H1 (cell line): ENCODE measurements at regions not wholly inside any gene's neighbourhood (a gene's known extent, or its start where the extent isn't known, plus 50 kb on each side); places are given as distances from the start of the nearest gene placed in this dataset.

Source experiments
- CTCF ChIA-PET: fragments of 300-600 bp; sonication (Branson Sonifier 250); formaldehyde crosslinking; loops from one replicate; lab custom pipeline; 2021; ENCODE audit not compliant: partially characterized antibody; lab: Charles Lee
- POLR2A ChIA-PET: fragments of 300-600 bp; sonication (Branson Sonifier 250); formaldehyde crosslinking; loops from one replicate; lab custom pipeline; 2021; ENCODE audit warnings: inconsistent platforms; ENCODE audit not compliant: partially characterized antibody; lab: Charles Lee
- DNase-seq, 2 experiments: peaks; one replicate each; pipeline versions ENCODE4 v3.0.0 to v3.0.0-alpha.2; 2010 to 2022; ENCODE audit warnings: low spot score in 2 of 2, low read depth in 1 of 2, mixed read lengths in 1 of 2
- FAIRE-seq: peaks from 2 replicates; lab custom pipeline; 2011; peaks lifted over from hg19 to GRCh38; lab: Jason Lieb, UNC
- H2AFZ ChIP-seq: 2 replicates; pipeline ENCODE4 v1.8.1; 2012; ENCODE audit warnings: low read length, inconsistent platforms
- H2AK5ac ChIP-seq: 2 replicates; pipeline ENCODE4 v1.6.1; 2013; ENCODE audit warnings: low read depth, low read length
- H2BK120ac ChIP-seq: replicated peaks from 2 replicates; pipeline ENCODE3; 2013; ENCODE audit warnings: low read depth, low read length, inconsistent platforms
- H2BK12ac ChIP-seq: 2 replicates; pipeline ENCODE4 v1.6.1; 2013; ENCODE audit warnings: low read depth, low read length
- H2BK15ac ChIP-seq: 2 replicates; pipeline ENCODE4 v1.6.1; 2013; ENCODE audit warnings: low read length
- H2BK20ac ChIP-seq: 2 replicates; pipeline ENCODE4 v1.6.1; 2013; ENCODE audit warnings: low read length
- H2BK5ac ChIP-seq: 2 replicates; pipeline ENCODE4 v1.6.1; 2013; ENCODE audit warnings: low read depth, low read length
- H3K14ac ChIP-seq: 2 replicates; pipeline ENCODE4 v1.6.1; 2013; ENCODE audit warnings: inconsistent platforms; ENCODE audit not compliant: insufficient read length
- H3K18ac ChIP-seq: 2 replicates; pipeline ENCODE4 v1.6.1; 2013; ENCODE audit warnings: low read length; ENCODE audit errors: extremely low read depth
- H3K23ac ChIP-seq: 2 replicates; pipeline ENCODE4 v1.6.1; 2013; ENCODE audit warnings: inconsistent platforms; ENCODE audit not compliant: insufficient read length
- H3K23me2 ChIP-seq: 2 replicates; pipeline ENCODE4 v1.6.1; 2013; ENCODE audit warnings: low read depth, low read length
- H3K27ac ChIP-seq: 2 replicates; pipeline ENCODE4 v1.6.1; 2011; ENCODE audit warnings: low read depth, low read length, inconsistent platforms
- H3K27me3 ChIP-seq, 4 experiments: replicated peaks in 1 of 4; 1 replicate in 1 of 4; 2 replicates in 3 of 4; pipeline versions ENCODE4 v1.6.1 to v1.8.1; 2011 to 2013; ENCODE audit warnings: low read length in 3 of 4, mild to moderate bottlenecking in 3 of 4, inconsistent platforms in 2 of 4, mixed read lengths in 2 of 4, moderate library complexity in 1 of 4; ENCODE audit not compliant: control insufficient read depth in 3 of 4, insufficient read depth in 3 of 4; ENCODE audit errors: extremely low read depth in 1 of 4
- H3K36me3 ChIP-seq, 4 experiments: 2 replicates each; pipeline versions ENCODE4 v1.6.1 to v1.8.1; 2011 to 2013; ENCODE audit warnings: mild to moderate bottlenecking in 4 of 4, low read length in 3 of 4, moderate library complexity in 2 of 4, control low read depth in 1 of 4, inconsistent platforms in 1 of 4; ENCODE audit not compliant: insufficient read depth in 4 of 4, control insufficient read depth in 2 of 4
- H3K4ac ChIP-seq: replicated peaks from 2 replicates; pipeline ENCODE3; 2013; ENCODE audit warnings: low read length, low read depth, mixed read lengths, inconsistent platforms; ENCODE audit not compliant: insufficient read length
- H3K4me1 ChIP-seq, 4 experiments: replicated peaks in 1 of 4; 1 replicate in 1 of 4; 2 replicates in 3 of 4; pipeline versions ENCODE4 v1.6.1 to v1.8.1; 2011 to 2013; ENCODE audit warnings: low read length in 3 of 4, inconsistent platforms in 2 of 4, mixed read lengths in 1 of 4; ENCODE audit not compliant: insufficient read depth in 4 of 4, control insufficient read depth in 3 of 4
- H3K4me2 ChIP-seq, 2 experiments: 2 replicates each; pipeline versions ENCODE4 v1.6.1 to v1.8.1; 2011 to 2013; ENCODE audit warnings: low read depth in 2 of 2, low read length in 2 of 2, control low read depth in 1 of 2, inconsistent platforms in 1 of 2, mild to moderate bottlenecking in 1 of 2; ENCODE audit not compliant: insufficient read depth in 1 of 2
- H3K4me3 ChIP-seq, 4 experiments: fragments of 200-600, 300-600 bp in 1 of 4; sonication (generic), shearing (Covaris generic), sonication (Bioruptor Twin) in 1 of 4; 2 replicates each; pipeline versions ENCODE4 v1.5.1 to v1.8.1; 2011 to 2016; ENCODE audit warnings: low read length in 4 of 4, low read depth in 3 of 4, control low read depth in 2 of 4, inconsistent platforms in 2 of 4, mild to moderate bottlenecking in 2 of 4, mixed read lengths in 1 of 4, moderate library complexity in 1 of 4; ENCODE audit not compliant: insufficient read depth in 2 of 4; ENCODE audit errors: extremely low read depth in 1 of 4
- H3K56ac ChIP-seq: replicated peaks from 2 replicates; pipeline ENCODE3; 2013; ENCODE audit warnings: low read depth, mild to moderate bottlenecking, mixed read lengths, low read length, inconsistent platforms; ENCODE audit not compliant: insufficient read length
- H3K79me1 ChIP-seq: 2 replicates; pipeline ENCODE4 v1.6.1; 2013; ENCODE audit warnings: low read depth, low read length, control low read depth
- H3K79me2 ChIP-seq, 2 experiments: 2 replicates each; pipeline versions ENCODE4 v1.6.1 to v1.8.1; 2012 to 2013; ENCODE audit warnings: low read length in 2 of 2, mild to moderate bottlenecking in 2 of 2, inconsistent platforms in 1 of 2; ENCODE audit not compliant: insufficient read depth in 2 of 2, control insufficient read depth in 1 of 2
- H3K9ac ChIP-seq, 4 experiments: replicated peaks in 1 of 4; 1 replicate in 1 of 4; 2 replicates in 3 of 4; pipeline versions ENCODE4 v1.6.1 to v1.8.1; 2011 to 2013; ENCODE audit warnings: low read depth in 3 of 4, low read length in 3 of 4, control low read depth in 2 of 4, mild to moderate bottlenecking in 2 of 4, moderate library complexity in 2 of 4, inconsistent platforms in 1 of 4; ENCODE audit errors: extremely low read depth in 1 of 4
- H3K9me3 ChIP-seq, 2 experiments: 2 replicates each; pipeline versions ENCODE4 v1.6.1 to v1.8.1; 2012 to 2013; ENCODE audit warnings: mild to moderate bottlenecking in 2 of 2, moderate library complexity in 2 of 2, control low read depth in 1 of 2, inconsistent platforms in 1 of 2, low read depth in 1 of 2, low read length in 1 of 2, mixed read lengths in 1 of 2; ENCODE audit not compliant: insufficient read depth in 2 of 2
- H4K20me1 ChIP-seq, 2 experiments: replicated peaks in 1 of 2; 2 replicates each; pipeline versions ENCODE3 to v1.8.1; 2011 to 2013; ENCODE audit warnings: inconsistent platforms in 2 of 2, low read length in 2 of 2, mild to moderate bottlenecking in 1 of 2; ENCODE audit not compliant: insufficient read depth in 2 of 2, control insufficient read depth in 1 of 2
- H4K5ac ChIP-seq: 2 replicates; pipeline ENCODE4 v1.6.1; 2013; ENCODE audit warnings: low read length, low read depth, mixed read lengths, inconsistent platforms; ENCODE audit not compliant: insufficient read length
- H4K8ac ChIP-seq: 2 replicates; pipeline ENCODE4 v1.8.0; 2013; ENCODE audit warnings: mild to moderate bottlenecking, moderate library complexity, low read length, inconsistent platforms; ENCODE audit not compliant: insufficient read depth; ENCODE audit errors: extremely low read depth
- H4K91ac ChIP-seq: replicated peaks from 2 replicates; pipeline ENCODE3; 2013; ENCODE audit warnings: low read length, mixed read lengths, inconsistent platforms; ENCODE audit not compliant: insufficient read length
- BCL11A ChIP-seq, 2 experiments: IDR thresholded peaks; one replicate each; pipeline ENCODE4 v1.6.1; 2011; ENCODE audit warnings: low read depth in 2 of 2, low read length in 2 of 2, mild to moderate bottlenecking in 2 of 2
- BRCA1 ChIP-seq: IDR thresholded peaks from 2 replicates; pipeline ENCODE4 v1.6.1; 2012; ENCODE audit warnings: low read depth, low read length, improper control_type of control experiment
- CBX5 ChIP-seq: fragments of 300-800, 300-1000 bp; sonication (generic); IDR thresholded peaks from 2 replicates; pipeline ENCODE4 v1.7.1; 2016; ENCODE audit warnings: antibody characterized with exemption, low read length, low read depth
- CHD2 ChIP-seq: IDR thresholded peaks from 2 replicates; pipeline ENCODE4 v1.6.1; 2012; ENCODE audit warnings: low read length, improper control_type of control experiment
- CTBP2 ChIP-seq: IDR thresholded peaks from 2 replicates; pipeline ENCODE4 v1.7.0; 2011; ENCODE audit warnings: borderline replicate concordance, mild to moderate bottlenecking, moderate library complexity, mixed read lengths, low read length; ENCODE audit not compliant: insufficient read depth, insufficient read length
- EZH2 ChIP-seq: fragments of 200-600 bp; sonication (generic); IDR thresholded peaks from 2 replicates; pipeline ENCODE4 v1.7.1; 2012; ENCODE audit warnings: low read depth, mild to moderate bottlenecking, moderate library complexity, low read length, inconsistent platforms; ENCODE audit not compliant: severe bottlenecking
- GABPA ChIP-seq: IDR thresholded peaks from 2 replicates; pipeline ENCODE4 v1.6.1; 2011; ENCODE audit warnings: mild to moderate bottlenecking, low read length, moderate library complexity, borderline replicate concordance; ENCODE audit not compliant: insufficient read depth
- HDAC2 ChIP-seq, 2 experiments: fragments of 300-600 bp in 1 of 2; sonication (generic) in 1 of 2; IDR thresholded peaks; 2 replicates each; pipeline ENCODE4 v1.6.1; 2011 to 2012; ENCODE audit warnings: low read depth in 2 of 2, low read length in 2 of 2, mild to moderate bottlenecking in 2 of 2, moderate library complexity in 2 of 2, borderline replicate concordance in 1 of 2, inconsistent platforms in 1 of 2
- JUND ChIP-seq: IDR thresholded peaks from 2 replicates; pipeline ENCODE4 v1.6.1; 2011; ENCODE audit warnings: mild to moderate bottlenecking, improper control_type of control experiment, low read length
- NANOG ChIP-seq: IDR thresholded peaks from 2 replicates; pipeline ENCODE4 v1.6.1; 2011; ENCODE audit warnings: low read length, low read depth, mild to moderate bottlenecking, inconsistent platforms; ENCODE audit not compliant: insufficient read depth, poor library complexity, severe bottlenecking
- PHF8 ChIP-seq: fragments of 200-600 bp; sonication (generic); conservative IDR thresholded peaks from 2 replicates; pipeline ENCODE4 v1.7.1; 2012; ENCODE audit warnings: low read depth, mild to moderate bottlenecking, inconsistent platforms, low read length, moderate library complexity
- RBBP5 ChIP-seq: IDR thresholded peaks from 2 replicates; pipeline ENCODE4 v1.7.1; 2012; ENCODE audit warnings: low read depth, mild to moderate bottlenecking, inconsistent platforms, low read length, moderate library complexity, borderline replicate concordance
- SAP30 ChIP-seq: fragments of 300-600 bp; sonication (generic); IDR thresholded peaks from 2 replicates; pipeline ENCODE4 v1.7.1; 2012; ENCODE audit warnings: low read length, moderate library complexity, mild to moderate bottlenecking, inconsistent platforms; ENCODE audit not compliant: insufficient read depth, insufficient replicate concordance
- SP4 ChIP-seq: IDR thresholded peaks from 2 replicates; pipeline ENCODE4 v1.6.1; 2012; ENCODE audit warnings: low read length, inconsistent platforms
- TCF12 ChIP-seq: IDR thresholded peaks from 2 replicates; pipeline ENCODE4 v1.6.1; 2011; ENCODE audit warnings: low read depth, mild to moderate bottlenecking, low read length
- TEAD4 ChIP-seq: IDR thresholded peaks from 2 replicates; pipeline ENCODE4 v1.6.1; 2012; ENCODE audit warnings: low read depth, low read length, inconsistent platforms, mixed read lengths

GRCh38 chr6:123150076-123150475 is 154.0 kb downstream of the CLVS2 start:
- Histone ChIP-seq H2AFZ (no peak overlapping the region), H2BK20ac (no peak overlapping the region), H3K79me2 (no peaks in the 10 kb centered on the region), H2AK5ac (no peak overlapping the region), H3K9ac (no peak overlapping the region), H3K27me3 (no peaks in the 10 kb centered on the region), H3K27ac (no peak overlapping the region), H3K4me2 (no peak overlapping the region), H3K9me3 (no peaks in the 10 kb centered on the region), H3K4me1 (no peaks in the 10 kb centered on the region), H3K56ac (no peak overlapping the region), H3K4me3 (no peak overlapping the region), H2BK5ac (no peak overlapping the region), H4K8ac (no peak overlapping the region), H2BK120ac (no peak overlapping the region), H4K5ac (no peak overlapping the region), H4K91ac (no peak overlapping the region), H2BK15ac (no peak overlapping the region), H3K36me3 (no peaks in the 10 kb centered on the region), H3K14ac (no peak overlapping the region), H3K79me1 (no peaks in the 10 kb centered on the region), H3K18ac (no peak overlapping the region), H4K20me1 (no peaks in the 10 kb centered on the region), H3K4ac (no peak overlapping the region), H3K23me2 (no peaks in the 10 kb centered on the region), H2BK12ac (no peak overlapping the region), H3K23ac (no peak overlapping the region)
- POLR2A ChIA-PET: no interaction called here
- CTCF ChIA-PET: interaction anchor here (1.2 to 1.3 kb wide), 2 partner anchors 36 to 59 kb away, joined by 3 read pairs; no protein-coding TSS in a partner anchor
- DNase-seq (no peak), FAIRE-seq (no peak)
- TF ChIP-seq CTBP2 (no peak), SAP30 (no peak), PHF8 (no peak), BRCA1 (no peak), CHD2 (no peak), EZH2 (no peak), HDAC2 (IDR thresholded peaks at IDR 0.05; ENCODE audit: borderline replicate concordance in 1 of 2, low read depth in 2 of 2, low read length in 2 of 2) (no peak), NANOG (no peak), CBX5 (no peak), SP4 (no peak), GABPA (no peak), RBBP5 (no peak), TCF12 (no peak), JUND (no peak), TEAD4 (no peak), BCL11A (IDR thresholded peaks at IDR 0.05; ENCODE audit: low read depth in 2 of 2, low read length in 2 of 2) (no peak)
